ENCODE measurements at regions not wholly inside any gene's neighbourhood (a gene's known extent, or its start where the extent isn't known, plus 50 kb on each side); places are given as distances from the start of the nearest gene placed in this dataset.

DNA sequence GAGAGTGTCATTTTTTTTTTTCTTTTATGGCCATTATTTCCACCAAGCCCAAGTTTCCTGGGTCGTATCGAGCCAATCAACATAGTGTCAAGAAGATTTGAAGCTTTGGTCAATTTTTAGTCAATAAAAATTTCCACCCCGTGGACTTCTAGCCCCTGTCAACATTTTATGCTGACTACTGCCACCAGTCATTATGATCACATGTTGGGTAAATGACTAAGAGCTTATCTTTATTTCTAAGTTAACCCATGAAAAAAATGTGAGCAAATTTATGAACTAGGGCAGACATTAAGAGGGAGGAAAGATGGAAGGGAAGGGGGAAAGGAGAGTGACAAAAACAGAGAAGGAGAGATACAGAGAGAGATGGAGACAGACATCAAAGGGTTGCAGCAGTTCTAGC is 143.5 kb upstream of the ALDH1B1 start:
- TF ChIP-seq, protein P1, sequence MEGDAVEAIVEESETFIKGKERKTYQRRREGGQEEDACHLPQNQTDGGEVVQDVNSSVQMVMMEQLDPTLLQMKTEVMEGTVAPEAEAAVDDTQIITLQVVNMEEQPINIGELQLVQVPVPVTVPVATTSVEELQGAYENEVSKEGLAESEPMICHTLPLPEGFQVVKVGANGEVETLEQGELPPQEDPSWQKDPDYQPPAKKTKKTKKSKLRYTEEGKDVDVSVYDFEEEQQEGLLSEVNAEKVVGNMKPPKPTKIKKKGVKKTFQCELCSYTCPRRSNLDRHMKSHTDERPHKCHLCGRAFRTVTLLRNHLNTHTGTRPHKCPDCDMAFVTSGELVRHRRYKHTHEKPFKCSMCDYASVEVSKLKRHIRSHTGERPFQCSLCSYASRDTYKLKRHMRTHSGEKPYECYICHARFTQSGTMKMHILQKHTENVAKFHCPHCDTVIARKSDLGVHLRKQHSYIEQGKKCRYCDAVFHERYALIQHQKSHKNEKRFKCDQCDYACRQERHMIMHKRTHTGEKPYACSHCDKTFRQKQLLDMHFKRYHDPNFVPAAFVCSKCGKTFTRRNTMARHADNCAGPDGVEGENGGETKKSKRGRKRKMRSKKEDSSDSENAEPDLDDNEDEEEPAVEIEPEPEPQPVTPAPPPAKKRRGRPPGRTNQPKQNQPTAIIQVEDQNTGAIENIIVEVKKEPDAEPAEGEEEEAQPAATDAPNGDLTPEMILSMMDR (IDR thresholded peaks at IDR 0.05; ENCODE audit: insufficient read depth, low read length, poor library complexity, severe bottlenecking), result no peak
- no peak for TF ChIP-seq EZH2phosphoT487 (conservative IDR thresholded peaks at IDR 0.05; ENCODE audit: low read length)

Measured in SU-DHL-6 (cell line).